Activated CD4-positive, alpha-beta memory T cell treated with anti-CD3 and anti-CD28 coated beads, Interleukin-2, amount 10 ng/mL, durations not matched to agents 7 days and 5 days (primary cell): ENCODE measurements at regions not wholly inside any gene's neighbourhood (a gene's known extent, or its start where the extent isn't known, plus 50 kb on each side); places are given as distances from the start of the nearest gene placed in this dataset.
"Not testable (repeated sequence)": the region's sequence is repeated elsewhere in the genome, so short reads cannot be mapped to it uniquely, and the experiment has no call there.

Source experiments
- CTCF ChIA-PET: fragments of 350-600 bp; sonication (Branson Sonifier 250); formaldehyde crosslinking; loops from one replicate; lab custom pipeline; 2021; ENCODE audit warnings: antibody characterized with exemption, inconsistent platforms; lab: Charles Lee
- POLR2A ChIA-PET: fragments of 350-600 bp; sonication (Branson Sonifier 250); formaldehyde crosslinking; loops from one replicate; lab custom pipeline; 2021; ENCODE audit warnings: antibody characterized with exemption; lab: Charles Lee
- DNase-seq: peaks from one replicate; pipeline ENCODE4 v3.0.0-alpha.2; 2020
- H3K27ac Mint-ChIP-seq: one replicate; pipeline ENCODE4 v1.8.0; 2021; ENCODE audit warnings: mild to moderate bottlenecking, mixed read lengths
- H3K27me3 Mint-ChIP-seq: one replicate; pipeline ENCODE4 v1.8.0; 2021; ENCODE audit warnings: mixed read lengths
- H3K36me3 Mint-ChIP-seq: one replicate; pipeline ENCODE4 v1.8.0; 2021; ENCODE audit warnings: low read depth, mixed read lengths
- H3K4me1 Mint-ChIP-seq: one replicate; pipeline ENCODE4 v1.8.0; 2021; ENCODE audit warnings: mixed read lengths
- H3K4me3 Mint-ChIP-seq: one replicate; pipeline ENCODE4 v1.8.0; 2021; ENCODE audit warnings: mild to moderate bottlenecking, mixed read lengths
- H3K9me3 Mint-ChIP-seq: one replicate; pipeline ENCODE4 v1.8.0; 2021; ENCODE audit warnings: mixed read lengths

- Mint-ChIP-seq H3K4me1 (no peaks in the 10 kb centered on the region), H3K27ac (no peak overlapping the region), H3K9me3 (peaks cover 3% of the 10 kb centered on the region), H3K4me3 (no peak overlapping the region), H3K36me3 (no peaks in the 10 kb centered on the region), H3K27me3 (no peaks in the 10 kb centered on the region)
- no peak for DNase-seq
- CTCF ChIA-PET, result no interaction called here
- POLR2A ChIA-PET, result no interaction called here
Observed at GRCh38 chr2:66233981-66234380, 200.9 kb upstream of the MEIS1 start.

- Mint-ChIP-seq H3K27me3 (no peaks in the 10 kb centered on the region), H3K4me1 (no peaks in the 10 kb centered on the region), H3K4me3 (no peak overlapping the region), H3K27ac (no peak overlapping the region), H3K36me3 (no peaks in the 10 kb centered on the region), H3K9me3 (no peaks in the 10 kb centered on the region)
- no peak for DNase-seq
- CTCF ChIA-PET, result no interaction called here
- POLR2A ChIA-PET, result no interaction called here
Observed at GRCh38 chr2:66228128-66228547, 206.8 kb upstream of the MEIS1 start.

GRCh38 chr2:66217039-66217585, 217.8 kb upstream of the MEIS1 start:
- ChIA-PET POLR2A (no interaction called here), CTCF (no interaction called here)
- Mint-ChIP-seq H3K27me3 (no peaks in the 10 kb centered on the region), H3K27ac (no peak overlapping the region), H3K4me3 (no peak overlapping the region), H3K4me1 (no peaks in the 10 kb centered on the region), H3K36me3 (no peaks in the 10 kb centered on the region), H3K9me3 (no peaks in the 10 kb centered on the region)
- no peak for DNase-seq

- ChIA-PET POLR2A (no interaction called here), CTCF (no interaction called here)
- no peaks in the 10 kb centered on the region for H3K4me1 Mint-ChIP-seq
- H3K27me3 Mint-ChIP-seq, result no peaks in the 10 kb centered on the region
- H3K9me3 Mint-ChIP-seq, result no peaks in the 10 kb centered on the region
- H3K36me3 Mint-ChIP-seq, result no peaks in the 10 kb centered on the region
- no peak overlapping the region for H3K4me3 Mint-ChIP-seq
- no peak for DNase-seq
- H3K27ac Mint-ChIP-seq, result no peak overlapping the region
Observed at GRCh38 chr2:66212749-66213148, 222.2 kb upstream of the MEIS1 start.

GRCh38 chr2:66202586-66202985, 232.3 kb upstream of the MEIS1 start:
- no peak for DNase-seq
- Mint-ChIP-seq H3K4me1 (no peaks in the 10 kb centered on the region), H3K36me3 (no peaks in the 10 kb centered on the region), H3K4me3 (no peak overlapping the region), H3K27ac (no peak overlapping the region), H3K9me3 (no peaks in the 10 kb centered on the region), H3K27me3 (no peaks in the 10 kb centered on the region)
- ChIA-PET CTCF (no interaction called here), POLR2A (no interaction called here)

GRCh38 chr2:66201242-66201641, 233.7 kb upstream of the MEIS1 start:
- no peaks in the 10 kb centered on the region for H3K27me3 Mint-ChIP-seq

GRCh38 chr2:66198873-66199272, 236.1 kb upstream of the MEIS1 start:
- POLR2A ChIA-PET, result no interaction called here
- Mint-ChIP-seq H3K27ac (no peak overlapping the region), H3K36me3 (no peaks in the 10 kb centered on the region), H3K4me3 (no peak overlapping the region), H3K9me3 (no peaks in the 10 kb centered on the region), H3K4me1 (no peaks in the 10 kb centered on the region), H3K27me3 (no peaks in the 10 kb centered on the region)
- CTCF ChIA-PET, result no interaction called here
- no peak for DNase-seq

More at GRCh38 chr2:66201242-66201641, 233.7 kb upstream of the MEIS1 start:
- no peaks in the 10 kb centered on the region for H3K36me3 Mint-ChIP-seq
- no peak overlapping the region for H3K27ac Mint-ChIP-seq
- no peaks in the 10 kb centered on the region for H3K4me1 Mint-ChIP-seq
- ChIA-PET POLR2A (no interaction called here), CTCF (no interaction called here)
- no peak overlapping the region for H3K4me3 Mint-ChIP-seq
- no peak for DNase-seq
- H3K9me3 Mint-ChIP-seq, result no peaks in the 10 kb centered on the region

- Mint-ChIP-seq H3K9me3 (peaks cover 4% of the 10 kb centered on the region), H3K27me3 (no peaks in the 10 kb centered on the region), H3K4me1 (no peaks in the 10 kb centered on the region), H3K4me3 (no peak overlapping the region), H3K27ac (no peak overlapping the region), H3K36me3 (no peaks in the 10 kb centered on the region)
- DNase-seq, result no peak
- ChIA-PET CTCF (no interaction called here), POLR2A (interaction anchor here (0.6 kb wide), 1 partner anchor 488 kb away, joined by 3 read pairs; no protein-coding TSS in a partner anchor)
Observed at GRCh38 chr2:66192888-66193287, 242.0 kb upstream of the MEIS1 start.

- Mint-ChIP-seq H3K4me3 (no peak overlapping the region), H3K9me3 (peaks cover 4% of the 10 kb centered on the region), H3K4me1 (no peaks in the 10 kb centered on the region), H3K36me3 (no peaks in the 10 kb centered on the region), H3K27ac (no peak overlapping the region), H3K27me3 (no peaks in the 10 kb centered on the region)
- DNase-seq, result no peak
- CTCF ChIA-PET, result no interaction called here
- POLR2A ChIA-PET, result no interaction called here
Observed at GRCh38 chr2:66191311-66191710, 243.6 kb upstream of the MEIS1 start.

- Mint-ChIP-seq H3K4me1 (no peaks in the 10 kb centered on the region), H3K27me3 (no peaks in the 10 kb centered on the region), H3K36me3 (no peaks in the 10 kb centered on the region), H3K4me3 (no peak overlapping the region), H3K27ac (no peak overlapping the region), H3K9me3 (peaks cover 4% of the 10 kb centered on the region)
- ChIA-PET CTCF (no interaction called here), POLR2A (no interaction called here)
- DNase-seq, result no peak
Observed at GRCh38 chr2:66189553-66189952, 245.4 kb upstream of the MEIS1 start.

GRCh38 chr2:66186537-66186936, 248.4 kb upstream of the MEIS1 start:
- POLR2A ChIA-PET, result no interaction called here
- no peak overlapping the region for H3K4me3 Mint-ChIP-seq
- peaks cover 3% of the 10 kb centered on the region for H3K9me3 Mint-ChIP-seq
- CTCF ChIA-PET, result no interaction called here
- DNase-seq, result no peak
- no peaks in the 10 kb centered on the region for H3K27me3 Mint-ChIP-seq
- no peaks in the 10 kb centered on the region for H3K4me1 Mint-ChIP-seq
- no peak overlapping the region for H3K27ac Mint-ChIP-seq
- no peaks in the 10 kb centered on the region for H3K36me3 Mint-ChIP-seq

GRCh38 chr2:66185497-66186054, 249.3 kb upstream of the MEIS1 start:
- POLR2A ChIA-PET, result no interaction called here
- Mint-ChIP-seq H3K9me3 (peaks cover 1% of the 10 kb centered on the region), H3K27ac (no peak overlapping the region), H3K4me1 (no peaks in the 10 kb centered on the region), H3K36me3 (no peaks in the 10 kb centered on the region), H3K4me3 (no peak overlapping the region), H3K27me3 (no peaks in the 10 kb centered on the region)
- no peak for DNase-seq
- CTCF ChIA-PET, result no interaction called here

GRCh38 chr2:66177128-66177796, 257.7 kb upstream of the MEIS1 start:
- H3K36me3 Mint-ChIP-seq, DNase-seq, H3K27ac Mint-ChIP-seq, H3K9me3 Mint-ChIP-seq, H3K4me1 Mint-ChIP-seq, CTCF ChIA-PET, H3K4me3 Mint-ChIP-seq, H3K27me3 Mint-ChIP-seq, POLR2A ChIA-PET: not testable (repeated sequence)

GRCh38 chr2:66174491-66174890, 260.4 kb upstream of the MEIS1 start:
- DNase-seq, result no peak
- Mint-ChIP-seq H3K27ac (no peak overlapping the region), H3K9me3 (no peaks in the 10 kb centered on the region), H3K4me3 (no peak overlapping the region), H3K36me3 (no peaks in the 10 kb centered on the region), H3K4me1 (no peaks in the 10 kb centered on the region), H3K27me3 (no peaks in the 10 kb centered on the region)
- ChIA-PET CTCF (no interaction called here), POLR2A (no interaction called here)
